ENCODE measurements at regions not wholly inside any gene's neighbourhood (a gene's known extent, or its start where the extent isn't known, plus 50 kb on each side); places are given as distances from the start of the nearest gene placed in this dataset.

- H3K56ac ChIP-seq (ENCODE audit: extremely low read depth, insufficient read depth, low read length): no peak overlapping the region
- intact Hi-C loops (cut with micrococcal nuclease): no loop called here
- dilution Hi-C loops (cut with HindIII; ENCODE audit: low sequenced_read_pairs, unreplicated experiment): no loop called here
- CTCF ChIA-PET: no interaction called here
- POLR2A ChIA-PET (ENCODE audit: unreplicated experiment): no interaction called here
- H3K79me1 ChIP-seq (ENCODE audit: low read depth in 1 of 2, low read length in 2 of 2): no peaks in the 10 kb centered on the region
- H2BK20ac ChIP-seq (ENCODE audit: low read depth, low read length): no peak overlapping the region
- no peak overlapping the region for H2BK5ac ChIP-seq (ENCODE audit: low read depth, low read length, poor library complexity, severe bottlenecking)
- no peak overlapping the region for H2AFZ ChIP-seq (replicated peaks; ENCODE audit: low read length, poor library complexity)
- WGBS, 2 experiments (ENCODE audit: extremely low coverage in 2 of 2, insufficient read length in 1 of 2): 10% methylated on average over 2 of the region's 5 CpGs; no CpG with 5 or more reads in 1 of the 2 experiments
- DNase-seq (no peak), ATAC-seq (ENCODE audit: low read depth) (no peak)
- no peak overlapping the region for H3K14ac ChIP-seq (replicated peaks; ENCODE audit: low read depth, low read length)
- no peak overlapping the region for H4K8ac ChIP-seq (ENCODE audit: low read depth in 2 of 2, low read length in 2 of 2)
- no peak overlapping the region for H4K91ac ChIP-seq (ENCODE audit: insufficient read depth, low read depth, low read length)
- H3K36me3 ChIP-seq (ENCODE audit: control insufficient read depth, insufficient read depth, low read length): no peaks in the 10 kb centered on the region
- in situ Hi-C loops (cut with MboI; ENCODE audit: low sequenced_read_pairs): no loop called here
- no peaks in the 10 kb centered on the region for H3K4me1 ChIP-seq (ENCODE audit: control insufficient read depth, insufficient read depth, low read length)
- TF ChIP-seq RCOR1 (IDR thresholded peaks at IDR 0.05; ENCODE audit: insufficient replicate concordance, low read length): no peak
- TF ChIP-seq POLR2A (IDR thresholded peaks at IDR 0.05; ENCODE audit: low read depth, low read length): no peak
- no peak for TF ChIP-seq CTCF (conservative IDR thresholded peaks at IDR 0.05; ENCODE audit: low read depth, low read length)
- no peaks in the 10 kb centered on the region for H3K9me1 ChIP-seq (ENCODE audit: insufficient read depth, low read length)
- no peak overlapping the region for H3K18ac ChIP-seq (ENCODE audit: low read depth, low read length)
- no peak overlapping the region for H2AK9ac ChIP-seq (replicated peaks; ENCODE audit: low read depth, low read length, poor library complexity)
- no peak overlapping the region for H3K4ac ChIP-seq (ENCODE audit: low read depth, low read length)
- no peak overlapping the region for H3K27ac ChIP-seq (ENCODE audit: insufficient read depth, low read length)
- no peak overlapping the region for H3K4me2 ChIP-seq (ENCODE audit: low read depth, low read length)
- no TSS peak for BruUV-seq (replicated peaks)
- H4K20me1 ChIP-seq (ENCODE audit: insufficient read depth, low read length): no peaks in the 10 kb centered on the region
- H2BK15ac ChIP-seq (ENCODE audit: low read depth, low read length): no peak overlapping the region
- H2AK5ac ChIP-seq (ENCODE audit: low read depth, low read length): no peak overlapping the region
- no peak overlapping the region for H3K4me3 ChIP-seq (ENCODE audit: insufficient read depth, low read depth, low read length)
- no peaks in the 10 kb centered on the region; the same call in 1 of the 2 replicates for H3K9me3 ChIP-seq (ENCODE audit: control insufficient read depth, insufficient read depth, low read length)
- H3K9ac ChIP-seq (ENCODE audit: low read depth, low read length): no peak overlapping the region
- no peak overlapping the region for H2BK120ac ChIP-seq (ENCODE audit: low read depth, low read length)
- no peak overlapping the region for H3K23ac ChIP-seq (ENCODE audit: low read depth, low read length)
- peaks cover 11% of the 10 kb centered on the region; the same call in 1 of the 2 replicates for H3K27me3 ChIP-seq (ENCODE audit: control insufficient read depth, insufficient read depth, low read length)
- no peak overlapping the region for H4K5ac ChIP-seq (ENCODE audit: low read depth, low read length)
Observed at GRCh38 chr17:65324611-65325342, 187.6 kb downstream of the RGS9 start.

Measured in IMR-90 (cell line).